Prostate gland (tissue), 2 donors: ENCODE measurements at regions not wholly inside any gene's neighbourhood (a gene's known extent, or its start where the extent isn't known, plus 50 kb on each side); places are given as distances from the start of the nearest gene placed in this dataset.

Experiments used
- DNase-seq: peaks from one replicate; pipeline ENCODE4 v3.0.0-alpha.2; 2019; ENCODE audit warnings: low spot score
- H3K27ac ChIP-seq, 2 donors: fragments of 200-600 bp; sonication (generic); 2 replicates each; pipeline ENCODE4 v1.5.1; 2017 to 2019
- H3K27me3 ChIP-seq: fragments of 200-600 bp; sonication (generic); replicated peaks from 2 replicates; pipeline ENCODE4 v1.5.1; 2019; ENCODE audit not compliant: insufficient read depth
- H3K36me3 ChIP-seq, 2 donors: fragments of 200-600 bp; sonication (generic); 1 replicate in 1 of 2; 2 replicates in 1 of 2; pipeline versions ENCODE4 v1.5.1 to v1.8.1; 2017 to 2019
- H3K4me1 ChIP-seq: fragments of 200-600 bp; sonication (generic); replicated peaks from 2 replicates; pipeline ENCODE4 v1.5.1; 2019
- H3K4me3 ChIP-seq, 2 donors: fragments of 200-600 bp; sonication (generic); 2 replicates each; pipeline ENCODE4 v1.5.1; 2017 to 2019
- H3K9me3 ChIP-seq: fragments of 200-600 bp; sonication (generic); 2 replicates; pipeline ENCODE4 v1.5.1; 2017
- POLR2A ChIP-seq: fragments of 450-650 bp; IDR thresholded peaks from one replicate; pipeline ENCODE4 v1.6.1; 2016; ENCODE audit warnings: antibody characterized with exemption, mild to moderate bottlenecking
- POLR2AphosphoS5 ChIP-seq: sonication (generic); formaldehyde crosslinking; IDR thresholded peaks from one replicate; pipeline ENCODE4 v1.6.1; 2017; ENCODE audit warnings: antibody characterized with exemption
- WGBS: methylation state at CpG from one replicate; pipeline ENCODE4 v1.1.5; 2018; 5-methylcytosine and 5-hydroxymethylcytosine counted together
- intact Hi-C: fragments of 100-400 bp; cut with DNase I; formaldehyde crosslinking; loops from one replicate; pipeline ENCODE4 v1.14.2; 2022
- TF ChIP-seq, protein P1 (sequence below), 4 experiments: fragments of 200-600 bp in 2 of 4; fragments of 450-650 bp in 2 of 4; sonication (generic) in 2 of 4; IDR thresholded peaks; 1 replicate in 3 of 4; 2 replicates in 1 of 4; pipeline ENCODE4 v1.5.1; 2016 to 2019; ENCODE audit warnings: antibody characterized with exemption in 4 of 4, mild to moderate bottlenecking in 2 of 4, moderate library complexity in 2 of 4

DNA sequence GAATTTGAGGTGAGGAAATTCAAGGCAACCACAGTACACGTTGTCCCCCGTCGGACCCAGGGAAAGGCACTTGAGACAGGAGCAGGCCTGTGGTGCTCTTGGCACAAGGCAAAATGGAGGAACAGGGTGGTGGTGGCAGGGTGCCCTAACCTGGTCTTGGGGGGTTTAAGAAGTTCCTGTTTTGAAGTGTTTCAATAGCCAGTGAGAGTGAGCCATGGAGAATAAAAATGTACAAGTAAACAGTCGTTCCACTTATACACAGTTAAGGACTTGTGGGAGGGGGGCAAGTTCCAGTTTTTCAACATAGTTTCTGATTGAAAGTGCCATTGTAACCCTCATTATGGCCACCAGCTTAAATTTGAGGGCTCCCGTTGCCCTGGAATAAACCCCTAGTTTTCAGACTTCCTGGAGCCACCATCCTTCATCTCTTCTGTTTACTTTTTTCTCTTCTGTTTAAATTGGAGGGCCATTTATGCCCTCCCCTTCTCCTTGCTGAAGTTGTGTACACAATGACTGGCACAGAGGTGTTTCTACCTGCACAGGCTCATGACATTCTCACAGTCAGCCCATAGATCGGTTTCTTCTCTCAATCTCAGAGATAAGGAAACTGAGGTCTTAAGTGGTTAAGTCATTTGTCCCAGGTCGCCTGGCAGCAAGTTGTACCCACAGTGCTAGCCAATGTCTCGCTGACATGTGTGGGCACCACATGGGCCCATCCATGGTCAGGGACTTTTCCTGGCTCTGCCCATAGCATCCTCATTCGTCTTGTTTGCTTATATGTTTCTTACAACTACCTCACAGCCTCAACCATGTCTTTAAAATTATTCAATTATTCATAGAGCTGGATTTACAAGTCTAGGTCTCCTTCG, 66.0 kb upstream of the ST3GAL5 start:
- TF ChIP-seq POLR2A (no peak), POLR2AphosphoS5 (peak; percentile 89)
- TF ChIP-seq, protein P1, sequence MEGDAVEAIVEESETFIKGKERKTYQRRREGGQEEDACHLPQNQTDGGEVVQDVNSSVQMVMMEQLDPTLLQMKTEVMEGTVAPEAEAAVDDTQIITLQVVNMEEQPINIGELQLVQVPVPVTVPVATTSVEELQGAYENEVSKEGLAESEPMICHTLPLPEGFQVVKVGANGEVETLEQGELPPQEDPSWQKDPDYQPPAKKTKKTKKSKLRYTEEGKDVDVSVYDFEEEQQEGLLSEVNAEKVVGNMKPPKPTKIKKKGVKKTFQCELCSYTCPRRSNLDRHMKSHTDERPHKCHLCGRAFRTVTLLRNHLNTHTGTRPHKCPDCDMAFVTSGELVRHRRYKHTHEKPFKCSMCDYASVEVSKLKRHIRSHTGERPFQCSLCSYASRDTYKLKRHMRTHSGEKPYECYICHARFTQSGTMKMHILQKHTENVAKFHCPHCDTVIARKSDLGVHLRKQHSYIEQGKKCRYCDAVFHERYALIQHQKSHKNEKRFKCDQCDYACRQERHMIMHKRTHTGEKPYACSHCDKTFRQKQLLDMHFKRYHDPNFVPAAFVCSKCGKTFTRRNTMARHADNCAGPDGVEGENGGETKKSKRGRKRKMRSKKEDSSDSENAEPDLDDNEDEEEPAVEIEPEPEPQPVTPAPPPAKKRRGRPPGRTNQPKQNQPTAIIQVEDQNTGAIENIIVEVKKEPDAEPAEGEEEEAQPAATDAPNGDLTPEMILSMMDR (IDR thresholded peaks at IDR 0.05): no peak
- Histone ChIP-seq H3K27me3 (no peaks in the 10 kb centered on the region), H3K9me3 (no peaks in the 10 kb centered on the region), H3K4me3 (no peak overlapping the region), H3K27ac (peak overlapping the region; percentile 68 to 71), H3K36me3 (no peaks in the 10 kb centered on the region), H3K4me1 (peaks cover 4% of the 10 kb centered on the region)
- intact Hi-C loops: no loop called here
- peak; percentile 82 for DNase-seq
- WGBS: 46% methylated on average over 10 of the region's 10 CpGs

DNA sequence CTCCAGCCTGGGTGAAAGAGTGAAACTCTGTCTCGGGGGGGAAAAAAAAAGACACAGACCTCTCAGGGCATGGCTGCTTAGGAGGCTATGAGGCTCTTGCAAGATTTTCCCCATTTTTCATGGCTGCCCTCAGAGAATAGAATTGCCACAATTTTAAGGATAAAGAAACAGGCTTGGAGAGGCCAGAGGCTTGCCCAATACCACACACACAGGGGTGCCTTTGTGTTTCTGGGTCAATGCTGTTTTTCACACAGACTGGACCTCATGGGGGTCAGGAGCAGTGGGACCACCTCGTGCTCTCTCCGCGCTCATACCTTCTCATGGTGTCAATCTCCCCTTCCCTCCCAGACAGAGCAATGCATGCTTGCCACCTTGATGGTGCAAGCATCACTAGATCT, 65.4 kb upstream of the ST3GAL5 start:
- no peaks in the 10 kb centered on the region for H3K9me3 ChIP-seq
- peak overlapping the region; percentile 68 to 71 for H3K27ac ChIP-seq
- no peak overlapping the region for H3K4me3 ChIP-seq
- no peaks in the 10 kb centered on the region for H3K27me3 ChIP-seq
- intact Hi-C loops: no loop called here
- peaks cover 4% of the 10 kb centered on the region for H3K4me1 ChIP-seq
- H3K36me3 ChIP-seq: no peaks in the 10 kb centered on the region
- TF ChIP-seq POLR2A: no peak
- TF ChIP-seq, protein P1 (IDR thresholded peaks at IDR 0.05): no peak
- TF ChIP-seq POLR2AphosphoS5: no peak
- DNase-seq: no peak
- WGBS: 79% methylated on average over 4 of the region's 4 CpGs

- intact Hi-C loops: no loop called here
- peaks cover 4% of the 10 kb centered on the region for H3K4me1 ChIP-seq
- H3K4me3 ChIP-seq: no peak overlapping the region
- H3K27ac ChIP-seq: peak overlapping the region; percentile 1 to 36
- no peaks in the 10 kb centered on the region for H3K27me3 ChIP-seq
- TF ChIP-seq, protein P1 (IDR thresholded peaks at IDR 0.05): no peak
- TF ChIP-seq POLR2A: no peak
- no peak for TF ChIP-seq POLR2AphosphoS5
- H3K9me3 ChIP-seq: no peaks in the 10 kb centered on the region
- no peaks in the 10 kb centered on the region for H3K36me3 ChIP-seq
- no peak for DNase-seq
- 42% methylated on average over 5 of the region's 5 CpGs for WGBS
Observed at GRCh38 chr2:85953476-85953875, 64.7 kb upstream of the ST3GAL5 start.

DNA sequence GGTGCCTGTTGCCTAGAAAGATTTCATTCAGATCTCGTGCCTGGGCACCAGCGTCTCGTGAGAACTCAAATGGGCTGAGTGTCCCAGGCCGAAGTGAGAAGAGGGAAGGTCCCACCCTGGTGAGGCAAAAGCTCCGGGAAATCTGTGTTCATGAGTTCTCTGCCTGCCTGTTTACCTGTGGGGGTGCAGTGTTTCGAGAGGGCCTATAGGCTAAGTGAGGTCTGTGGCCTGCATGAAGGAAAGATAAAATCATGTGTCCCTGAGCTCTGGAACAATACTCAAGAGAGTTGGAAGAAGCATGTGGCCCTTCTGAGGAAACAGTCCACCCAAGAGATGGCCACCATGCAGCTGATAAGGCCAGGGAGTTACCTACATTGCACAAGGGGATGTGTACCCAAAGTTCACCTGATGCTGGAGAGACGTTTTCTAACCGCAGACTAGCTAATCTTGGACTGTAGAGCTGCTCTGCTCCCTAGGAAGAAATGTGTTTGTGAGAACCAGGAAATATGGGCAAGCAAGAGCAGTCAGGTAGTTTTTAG, 63.5 kb upstream of the ST3GAL5 start:
- no peaks in the 10 kb centered on the region for H3K36me3 ChIP-seq
- DNase-seq: no peak
- H3K4me1 ChIP-seq: peaks cover 4% of the 10 kb centered on the region
- TF ChIP-seq POLR2AphosphoS5 (no peak), POLR2A (no peak)
- TF ChIP-seq, protein P1 (IDR thresholded peaks at IDR 0.05): no peak
- intact Hi-C loops: no loop called here
- 87% methylated on average over 8 of the region's 8 CpGs for WGBS
- H3K27me3 ChIP-seq: no peaks in the 10 kb centered on the region
- no peak overlapping the region for H3K4me3 ChIP-seq
- H3K27ac ChIP-seq: peak overlapping the region in 1 of 2 donors; percentile 12
- H3K9me3 ChIP-seq: no peaks in the 10 kb centered on the region
